HEK293T (cell line): ENCODE measurements at regions not wholly inside any gene's neighbourhood (a gene's known extent, or its start where the extent isn't known, plus 50 kb on each side); places are given as distances from the start of the nearest gene placed in this dataset.

ENCODE experiments used
- CTCF ChIA-PET: fragments of 350-600 bp; formaldehyde crosslinking; extraction: SDS; loops from one replicate; lab custom pipeline; 2021; ENCODE audit warnings: antibody characterized with exemption, inconsistent platforms; lab: Yijun Ruan, JAX
- POLR2A ChIA-PET: fragments of 350-600 bp; formaldehyde crosslinking; extraction: SDS; loops from one replicate; lab custom pipeline; 2020; ENCODE audit warnings: antibody characterized with exemption, inconsistent platforms; lab: Yijun Ruan, JAX
- DNase-seq: peaks from one replicate; pipeline ENCODE4 v3.0.0; 2012; ENCODE audit warnings: mixed read lengths; ENCODE audit errors: extremely low spot score
- ARNT ChIP-seq: fragments of 450-650 bp; IDR thresholded peaks from 2 replicates; pipeline ENCODE4 v1.6.1; 2017; ENCODE audit warnings: mild to moderate bottlenecking
- BHLHE40 ChIP-seq: fragments of 450-650 bp; IDR thresholded peaks from 2 replicates; pipeline ENCODE4 v1.6.1; 2016; ENCODE audit warnings: mild to moderate bottlenecking, moderate library complexity, borderline replicate concordance
- CTBP1 ChIP-seq: fragments of 450-650 bp; IDR thresholded peaks from 2 replicates; pipeline ENCODE4 v1.6.1; 2016; ENCODE audit warnings: borderline replicate concordance
- ELF4 ChIP-seq: fragments of 450-650 bp; IDR thresholded peaks from 2 replicates; pipeline ENCODE4 v1.6.1; 2017; ENCODE audit warnings: antibody characterized with exemption
- FOXA1 ChIP-seq: fragments of 450-650 bp; IDR thresholded peaks from 2 replicates; pipeline ENCODE4 v1.6.1; 2016; ENCODE audit warnings: mild to moderate bottlenecking
- FOXK2 ChIP-seq: fragments of 450-650 bp; IDR thresholded peaks from 2 replicates; pipeline ENCODE4 v1.6.1; 2016; ENCODE audit warnings: mild to moderate bottlenecking
- FOXM1 ChIP-seq: fragments of 450-650 bp; IDR thresholded peaks from 2 replicates; pipeline ENCODE4 v1.6.1; 2017; ENCODE audit warnings: mild to moderate bottlenecking, borderline replicate concordance
- HDGF ChIP-seq: fragments of 450-650 bp; IDR thresholded peaks from 2 replicates; pipeline ENCODE4 v1.6.1; 2017; ENCODE audit warnings: antibody characterized with exemption, borderline replicate concordance
- L3MBTL2 ChIP-seq: fragments of 450-650 bp; conservative IDR thresholded peaks from 2 replicates; pipeline ENCODE4 v1.6.1; 2016; ENCODE audit warnings: mild to moderate bottlenecking
- LEF1 ChIP-seq: fragments of 450-650 bp; IDR thresholded peaks from 2 replicates; pipeline ENCODE4 v1.6.1; 2017; ENCODE audit warnings: mild to moderate bottlenecking, borderline replicate concordance
- NFRKB ChIP-seq: fragments of 450-650 bp; IDR thresholded peaks from 2 replicates; pipeline ENCODE4 v1.6.1; 2016; ENCODE audit warnings: mild to moderate bottlenecking, moderate library complexity
- PKNOX1 ChIP-seq: fragments of 450-650 bp; IDR thresholded peaks from 2 replicates; pipeline ENCODE4 v1.6.1; 2016
- SP1 ChIP-seq: fragments of 450-650 bp; IDR thresholded peaks from 2 replicates; pipeline ENCODE4 v1.6.1; 2017
- SUZ12 ChIP-seq: fragments of 450-650 bp; IDR thresholded peaks from 2 replicates; pipeline ENCODE4 v1.6.1; 2016; ENCODE audit warnings: mild to moderate bottlenecking
- TARDBP ChIP-seq: fragments of 450-650 bp; IDR thresholded peaks from 2 replicates; pipeline ENCODE4 v1.6.1; 2016
- ZNF384 ChIP-seq: fragments of 450-650 bp; IDR thresholded peaks from 2 replicates; pipeline ENCODE4 v1.6.1; 2016

GRCh38 chr22:47565607-47566006 lies 803.2 kb downstream of the TBC1D22A start:
- CTCF ChIA-PET: no interaction called here
- DNase-seq: no peak
- POLR2A ChIA-PET: no interaction called here
- TF ChIP-seq ELF4 (no peak), PKNOX1 (no peak), CTBP1 (no peak), TARDBP (no peak), LEF1 (no peak), FOXM1 (no peak), FOXK2 (no peak), NFRKB (no peak), HDGF (no peak), BHLHE40 (no peak), L3MBTL2 (no peak), FOXA1 (no peak), SP1 (no peak), SUZ12 (no peak)

GRCh38 chr22:47564651-47565434 lies 802.4 kb downstream of the TBC1D22A start:
- ChIA-PET CTCF (interaction anchor here (0.6 kb wide), 1 partner anchor 1664 kb away, joined by 3 read pairs; no protein-coding TSS in a partner anchor), POLR2A (no interaction called here)
- no peak for TF ChIP-seq ZNF384
- no peak for TF ChIP-seq SP1
- no peak for DNase-seq

- no peak for TF ChIP-seq LEF1
- ChIA-PET CTCF (no interaction called here), POLR2A (no interaction called here)
- no peak for DNase-seq
Measured at GRCh38 chr22:47564158-47564450, 801.7 kb downstream of the TBC1D22A start.

- ChIA-PET POLR2A (no interaction called here), CTCF (no interaction called here)
- no peak for TF ChIP-seq TARDBP
- no peak for TF ChIP-seq SP1
- TF ChIP-seq SUZ12: no peak
- no peak for TF ChIP-seq BHLHE40
- no peak for TF ChIP-seq ELF4
- no peak for TF ChIP-seq FOXK2
- no peak for DNase-seq
Measured at GRCh38 chr22:47563406-47564157, 801.1 kb downstream of the TBC1D22A start.

GRCh38 chr22:47561766-47562165 lies 799.3 kb downstream of the TBC1D22A start:
- POLR2A ChIA-PET: no interaction called here
- CTCF ChIA-PET: no interaction called here
- DNase-seq: no peak
- TF ChIP-seq NFRKB: no peak
- no peak for TF ChIP-seq CTBP1
- no peak for TF ChIP-seq L3MBTL2
- TF ChIP-seq FOXM1: no peak
- TF ChIP-seq HDGF: no peak
- no peak for TF ChIP-seq ARNT
- no peak for TF ChIP-seq ELF4
- no peak for TF ChIP-seq LEF1
- no peak for TF ChIP-seq TARDBP
- no peak for TF ChIP-seq SUZ12
- no peak for TF ChIP-seq ZNF384
- no peak for TF ChIP-seq PKNOX1
- TF ChIP-seq BHLHE40: no peak
- TF ChIP-seq SP1: no peak
- no peak for TF ChIP-seq FOXK2

GRCh38 chr22:47561115-47561675 lies 798.7 kb downstream of the TBC1D22A start:
- CTCF ChIA-PET: no interaction called here
- DNase-seq: no peak
- no peak for TF ChIP-seq PKNOX1
- POLR2A ChIA-PET: no interaction called here
